ENCODE measurements at regions not wholly inside any gene's neighbourhood (a gene's known extent, or its start where the extent isn't known, plus 50 kb on each side); places are given as distances from the start of the nearest gene placed in this dataset.

DNA sequence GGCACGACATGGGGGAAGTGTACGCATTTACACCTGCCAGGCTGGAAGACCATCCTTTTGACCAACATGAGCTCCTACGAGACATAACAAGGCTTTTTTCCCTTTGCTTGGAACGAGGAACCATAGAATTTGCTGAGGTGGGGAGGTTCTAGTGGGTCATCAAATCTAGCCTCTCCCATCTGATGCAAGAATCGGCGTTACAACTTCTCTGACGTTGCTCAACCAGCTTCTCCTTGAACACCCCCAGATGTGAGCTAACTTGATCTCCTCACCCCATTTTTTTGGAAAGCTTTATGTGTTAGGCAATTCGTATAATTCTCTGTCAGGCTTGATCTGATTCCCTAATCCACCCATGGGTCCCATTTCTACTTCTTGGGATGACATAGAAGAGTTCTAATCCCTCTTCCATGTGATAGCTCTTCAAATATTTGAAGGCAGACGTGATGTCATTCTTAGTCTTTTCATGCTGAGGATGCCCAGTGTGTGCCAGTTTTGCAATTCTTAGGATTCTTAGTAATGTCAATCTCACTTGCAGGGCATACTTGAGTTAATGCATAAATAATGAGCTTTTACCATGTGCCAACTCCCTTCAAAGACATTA, 163.6 kb upstream of the PARP11 start:
- no peak overlapping the region for H3K27ac Mint-ChIP-seq

DNA sequence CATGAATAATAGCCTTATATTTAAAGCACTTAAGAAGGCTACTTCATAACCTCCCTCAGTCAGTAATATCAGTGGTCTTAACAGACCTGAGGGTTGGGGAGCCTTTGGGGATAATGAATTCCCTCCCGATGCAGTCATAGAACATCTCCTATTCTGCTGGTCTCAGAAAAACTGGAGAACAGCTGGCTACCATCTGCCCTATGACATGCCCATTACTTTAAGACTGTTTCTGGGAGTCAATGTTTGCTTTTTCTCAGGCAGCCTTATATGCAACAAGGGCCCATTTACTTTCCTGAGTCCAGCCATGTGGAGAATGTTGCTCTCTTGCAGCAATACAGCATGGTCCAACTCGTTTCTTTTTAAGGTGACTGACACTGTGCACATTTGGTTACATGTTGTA, 161.7 kb upstream of the PARP11 start:
- intact Hi-C loops (cut with DNase I, micrococcal nuclease) = loop anchor here (2.0 to 5.0 kb wide), 4 partner anchors 38 to 244 kb away; no protein-coding TSS in a partner anchor
- Mint-ChIP-seq H3K9me3 (no peaks in the 10 kb centered on the region), H3K36me3 (ENCODE audit: low read depth) (no peaks in the 10 kb centered on the region), H3K27me3 (no peaks in the 10 kb centered on the region), H3K4me3 (no peak overlapping the region), H3K4me1 (ENCODE audit: low read depth) (peaks cover 20% of the 10 kb centered on the region), H3K27ac (no peak overlapping the region)
- ATAC-seq (ENCODE audit: poor library complexity) (no peak), DNase-seq (no peak)
- H3K9me3 ChIP-seq (ENCODE audit: control insufficient read depth in 1 of 2, insufficient read depth in 1 of 2, low read length in 2 of 2) = no peaks in the 10 kb centered on the region
- H3K36me3 ChIP-seq (ENCODE audit: insufficient read depth, low read length) = no peaks in the 10 kb centered on the region
- no peaks in the 10 kb centered on the region for H3K27me3 ChIP-seq (ENCODE audit: control insufficient read depth in 1 of 2, insufficient read depth in 2 of 2, low read length in 2 of 2)
- H3K4me1 ChIP-seq (ENCODE audit: insufficient read depth, low read length) = peaks cover 18% of the 10 kb centered on the region
- TF ChIP-seq, protein P1, sequence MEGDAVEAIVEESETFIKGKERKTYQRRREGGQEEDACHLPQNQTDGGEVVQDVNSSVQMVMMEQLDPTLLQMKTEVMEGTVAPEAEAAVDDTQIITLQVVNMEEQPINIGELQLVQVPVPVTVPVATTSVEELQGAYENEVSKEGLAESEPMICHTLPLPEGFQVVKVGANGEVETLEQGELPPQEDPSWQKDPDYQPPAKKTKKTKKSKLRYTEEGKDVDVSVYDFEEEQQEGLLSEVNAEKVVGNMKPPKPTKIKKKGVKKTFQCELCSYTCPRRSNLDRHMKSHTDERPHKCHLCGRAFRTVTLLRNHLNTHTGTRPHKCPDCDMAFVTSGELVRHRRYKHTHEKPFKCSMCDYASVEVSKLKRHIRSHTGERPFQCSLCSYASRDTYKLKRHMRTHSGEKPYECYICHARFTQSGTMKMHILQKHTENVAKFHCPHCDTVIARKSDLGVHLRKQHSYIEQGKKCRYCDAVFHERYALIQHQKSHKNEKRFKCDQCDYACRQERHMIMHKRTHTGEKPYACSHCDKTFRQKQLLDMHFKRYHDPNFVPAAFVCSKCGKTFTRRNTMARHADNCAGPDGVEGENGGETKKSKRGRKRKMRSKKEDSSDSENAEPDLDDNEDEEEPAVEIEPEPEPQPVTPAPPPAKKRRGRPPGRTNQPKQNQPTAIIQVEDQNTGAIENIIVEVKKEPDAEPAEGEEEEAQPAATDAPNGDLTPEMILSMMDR (IDR thresholded peaks at IDR 0.05) = no peak
- CTCF ChIA-PET = no interaction called here
- no peak overlapping the region for H3K27ac ChIP-seq (ENCODE audit: low read depth in 1 of 2, low read length in 2 of 2)
- POLR2A ChIA-PET = no interaction called here
- H3K4me3 ChIP-seq (ENCODE audit: low read length) = no peak overlapping the region

More for the DNA sequence above, 163.6 kb upstream of the PARP11 start:
- CTCF ChIA-PET = interaction anchor here (0.7 to 2.6 kb wide), 6 partner anchors 38 to 241 kb away, joined by 3 to 19 read pairs (median 4); no protein-coding TSS in a partner anchor
- TF ChIP-seq, protein P1 (IDR thresholded peaks at IDR 0.05) = no peak
- H3K4me1 ChIP-seq (ENCODE audit: insufficient read depth, low read length) = peaks cover 5% of the 10 kb centered on the region
- H3K9me3 ChIP-seq (ENCODE audit: control insufficient read depth in 1 of 2, insufficient read depth in 1 of 2, low read length in 2 of 2) = no peaks in the 10 kb centered on the region
- intact Hi-C loops (cut with DNase I, micrococcal nuclease) = loop anchor here (1.0 to 2.0 kb wide), 3 partner anchors 74 to 152 kb away; no protein-coding TSS in a partner anchor
- H3K4me3 ChIP-seq (ENCODE audit: low read length) = no peak overlapping the region
- no peak for ATAC-seq (ENCODE audit: poor library complexity)
- Mint-ChIP-seq H3K36me3 (ENCODE audit: low read depth) (no peaks in the 10 kb centered on the region), H3K4me3 (no peak overlapping the region), H3K9me3 (no peaks in the 10 kb centered on the region), H3K27me3 (no peaks in the 10 kb centered on the region), H3K4me1 (ENCODE audit: low read depth) (peaks cover 10% of the 10 kb centered on the region)
- POLR2A ChIA-PET = interaction anchor here (1.2 to 2.6 kb wide), 3 partner anchors 153 to 240 kb away, joined by 4 to 15 read pairs (median 5); no protein-coding TSS in a partner anchor
- H3K27me3 ChIP-seq (ENCODE audit: control insufficient read depth in 1 of 2, insufficient read depth in 2 of 2, low read length in 2 of 2) = no peaks in the 10 kb centered on the region
- DNase-seq = peak in 1 of 14 experiments; percentile 26
- H3K36me3 ChIP-seq (ENCODE audit: insufficient read depth, low read length) = no peaks in the 10 kb centered on the region
- H3K27ac ChIP-seq (ENCODE audit: low read depth in 1 of 2, low read length in 2 of 2) = no peak overlapping the region

DNA sequence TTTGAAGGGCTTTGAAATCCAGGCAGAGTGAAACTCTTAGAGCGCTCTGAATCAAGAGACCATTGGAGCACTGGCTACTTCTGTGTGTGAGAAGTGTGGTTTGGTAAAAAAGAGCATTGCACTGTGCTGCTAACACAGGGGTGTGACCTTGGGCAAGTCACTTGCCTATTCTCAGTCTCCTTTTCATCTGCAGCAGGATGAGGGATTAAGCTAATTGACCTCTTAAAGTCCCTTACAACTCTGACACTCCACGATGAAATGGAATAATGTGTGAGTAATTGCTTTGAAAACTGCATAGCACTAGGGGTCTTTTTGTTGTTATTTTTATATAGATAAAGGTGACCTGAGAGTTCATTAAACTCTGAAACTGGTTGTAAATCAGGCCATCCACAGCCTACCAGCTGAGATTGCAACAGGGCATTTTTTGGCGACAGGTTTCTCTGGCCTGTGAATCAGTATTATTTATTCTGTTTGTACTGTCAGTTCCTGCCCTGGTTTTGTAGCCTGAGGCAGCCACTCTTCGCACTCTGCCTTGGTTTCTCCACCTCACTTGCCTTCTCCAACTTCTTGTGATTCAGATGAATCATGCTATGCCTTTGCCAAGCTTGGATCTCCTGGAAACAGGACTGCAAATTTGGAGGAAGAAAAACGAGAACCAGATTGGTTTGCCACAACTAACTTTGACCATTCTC, 159.9 kb upstream of the PARP11 start:
- ATAC-seq (ENCODE audit: poor library complexity) (no peak), DNase-seq (no peak)
- ChIA-PET POLR2A (interaction anchor here (0.5 kb wide), 1 partner anchor 105 kb away, joined by 3 read pairs; no protein-coding TSS in a partner anchor), CTCF (interaction anchor here (1.3 kb wide), 1 partner anchor 244 kb away, joined by 4 read pairs; no protein-coding TSS in a partner anchor)
- H3K27me3 Mint-ChIP-seq = no peaks in the 10 kb centered on the region
- H3K36me3 Mint-ChIP-seq (ENCODE audit: low read depth) = no peaks in the 10 kb centered on the region
- Histone ChIP-seq H3K27ac (ENCODE audit: low read depth in 1 of 2, low read length in 2 of 2) (no peak overlapping the region), H3K27me3 (ENCODE audit: control insufficient read depth in 1 of 2, insufficient read depth in 2 of 2, low read length in 2 of 2) (no peaks in the 10 kb centered on the region), H3K9me3 (ENCODE audit: control insufficient read depth in 1 of 2, insufficient read depth in 1 of 2, low read length in 2 of 2) (no peaks in the 10 kb centered on the region), H3K4me3 (ENCODE audit: low read length) (no peak overlapping the region), H3K4me1 (ENCODE audit: insufficient read depth, low read length) (peaks cover 21% of the 10 kb centered on the region), H3K36me3 (ENCODE audit: insufficient read depth, low read length) (no peaks in the 10 kb centered on the region)
- peak overlapping the region; percentile 50 for H3K4me3 Mint-ChIP-seq
- intact Hi-C loops (cut with DNase I, micrococcal nuclease) = loop anchor here in 1 of 2 experiments (5.0 kb wide), 2 partner anchors 36 to 244 kb away; no protein-coding TSS in a partner anchor
- no peaks in the 10 kb centered on the region for H3K9me3 Mint-ChIP-seq
- peaks cover 32% of the 10 kb centered on the region for H3K4me1 Mint-ChIP-seq (ENCODE audit: low read depth)
- H3K27ac Mint-ChIP-seq = no peak overlapping the region
- TF ChIP-seq, protein P1 (IDR thresholded peaks at IDR 0.05) = no peak
